Upper lobe of right lung (tissue), 1 donor: ENCODE measurements at regions not wholly inside any gene's neighbourhood (a gene's known extent, or its start where the extent isn't known, plus 50 kb on each side); places are given as distances from the start of the nearest gene placed in this dataset.

Source experiments
- ATAC-seq: fragments of 200-7000 bp; cut with Tn5 transposase; one replicate; pipeline ENCODE4 v1.9.1; 2020; ENCODE audit warnings: mild to moderate bottlenecking, moderate library complexity
- DNase-seq: peaks from one replicate; pipeline ENCODE4 v3.0.0-alpha.2; 2020
- H3K27ac ChIP-seq: fragments of 200-600 bp; one replicate; pipeline ENCODE4 v1.8.0; 2022
- H3K27me3 ChIP-seq: fragments of 200-600 bp; one replicate; pipeline ENCODE4 v1.8.0; 2022; ENCODE audit warnings: mild to moderate bottlenecking
- H3K36me3 ChIP-seq: fragments of 200-600 bp; one replicate; pipeline ENCODE4 v1.8.0; 2022
- H3K4me1 ChIP-seq: fragments of 200-600 bp; one replicate; pipeline ENCODE4 v1.8.0; 2022
- H3K4me3 ChIP-seq: fragments of 200-600 bp; one replicate; pipeline ENCODE4 v1.8.0; 2022; ENCODE audit warnings: mild to moderate bottlenecking
- H3K9me3 ChIP-seq: fragments of 200-600 bp; one replicate; pipeline ENCODE4 v1.8.0; 2022
- CTCF ChIP-seq: fragments of 200-600 bp; IDR thresholded peaks from one replicate; pipeline ENCODE4 v1.8.0; 2022; ENCODE audit warnings: antibody characterized with exemption
- intact Hi-C: fragments of 100-400 bp; cut with DNase I; formaldehyde crosslinking; loops from one replicate; pipeline ENCODE4 v1.11.0; 2022
- donor health status: DM: no; HTN: yes; CAD: no; lungs with severe emphysema.

DNA sequence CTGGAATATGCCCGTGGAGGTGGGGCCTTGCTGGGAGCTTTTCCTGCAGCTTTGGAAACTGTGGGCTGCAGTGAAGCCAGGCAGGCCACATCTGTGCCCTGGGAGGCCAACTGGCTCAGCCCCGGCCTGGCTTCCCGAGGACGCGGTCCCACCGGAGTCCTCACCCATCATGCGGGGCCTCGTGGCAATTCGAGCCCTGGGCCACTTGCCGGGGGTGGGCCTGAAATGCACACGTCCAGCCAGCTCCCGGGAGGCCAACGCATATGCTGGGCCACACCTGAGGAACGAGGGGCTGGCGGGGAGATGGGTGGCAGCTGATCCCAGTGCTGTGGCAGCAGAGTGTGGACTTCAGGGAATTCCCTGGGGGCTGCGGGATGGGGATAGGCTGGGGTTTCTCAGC is 172.4 kb upstream of the GSE1 start:
- Histone ChIP-seq H3K36me3 (no peaks in the 10 kb centered on the region), H3K27ac (no peak overlapping the region), H3K27me3 (no peaks in the 10 kb centered on the region), H3K4me1 (peaks cover 14% of the 10 kb centered on the region), H3K9me3 (no peaks in the 10 kb centered on the region), H3K4me3 (no peak overlapping the region)
- intact Hi-C loops: no loop called here
- DNase-seq: no peak
- ATAC-seq: no peak
- no peak for TF ChIP-seq CTCF

GRCh38 chr16:85441189-85441889 is 171.8 kb upstream of the GSE1 start:
- Histone ChIP-seq H3K36me3 (no peaks in the 10 kb centered on the region), H3K9me3 (no peaks in the 10 kb centered on the region), H3K27me3 (no peaks in the 10 kb centered on the region), H3K4me1 (peaks cover 14% of the 10 kb centered on the region), H3K27ac (no peak overlapping the region), H3K4me3 (no peak overlapping the region)
- DNase-seq (no peak), ATAC-seq (no peak)
- intact Hi-C loops: no loop called here
- no peak for TF ChIP-seq CTCF

GRCh38 chr16:85441890-85442670 is 171.0 kb upstream of the GSE1 start:
- peaks cover 7% of the 10 kb centered on the region for H3K4me1 ChIP-seq
- intact Hi-C loops: no loop called here
- no peak for DNase-seq

GRCh38 chr16:85443116-85443515 is 170.0 kb upstream of the GSE1 start:
- DNase-seq (no peak), ATAC-seq (no peak)
- Histone ChIP-seq H3K36me3 (no peaks in the 10 kb centered on the region), H3K4me1 (peaks cover under 1% of the 10 kb centered on the region), H3K4me3 (no peak overlapping the region), H3K27me3 (no peaks in the 10 kb centered on the region), H3K27ac (no peak overlapping the region), H3K9me3 (no peaks in the 10 kb centered on the region)
- intact Hi-C loops: no loop called here
- TF ChIP-seq CTCF: no peak

More at GRCh38 chr16:85441890-85442670, 171.0 kb upstream of the GSE1 start:
- ATAC-seq: no peak
- no peak overlapping the region for H3K4me3 ChIP-seq
- no peaks in the 10 kb centered on the region for H3K27me3 ChIP-seq
- H3K9me3 ChIP-seq: no peaks in the 10 kb centered on the region
- no peak overlapping the region for H3K27ac ChIP-seq
- H3K36me3 ChIP-seq: no peaks in the 10 kb centered on the region
- no peak for TF ChIP-seq CTCF

GRCh38 chr16:85443531-85443930 is 169.6 kb upstream of the GSE1 start:
- Histone ChIP-seq H3K36me3 (no peaks in the 10 kb centered on the region), H3K4me1 (peaks cover 5% of the 10 kb centered on the region), H3K4me3 (no peak overlapping the region), H3K27ac (no peak overlapping the region), H3K27me3 (no peaks in the 10 kb centered on the region), H3K9me3 (no peaks in the 10 kb centered on the region)
- no peak for ATAC-seq
- no peak for DNase-seq
- no peak for TF ChIP-seq CTCF
- intact Hi-C loops: no loop called here
